CD4-positive, alpha-beta T cell treated with Interferon alpha-2 for 1 hour (primary cell): ENCODE measurements at regions not wholly inside any gene's neighbourhood (a gene's known extent, or its start where the extent isn't known, plus 50 kb on each side); places are given as distances from the start of the nearest gene placed in this dataset.
"Not testable (repeated sequence)": the region's sequence is repeated elsewhere in the genome, so short reads cannot be mapped to it uniquely, and the experiment has no call there.

Experiments
- DNase-seq, 2 donors: peaks; one replicate each; pipeline ENCODE4 v3.0.0-alpha.2; 2020 to 2022

- no peak for DNase-seq
These were observed 127.6 kb downstream of the XCL2 start for GRCh38 chr1:168416220-168416619.

DNA sequence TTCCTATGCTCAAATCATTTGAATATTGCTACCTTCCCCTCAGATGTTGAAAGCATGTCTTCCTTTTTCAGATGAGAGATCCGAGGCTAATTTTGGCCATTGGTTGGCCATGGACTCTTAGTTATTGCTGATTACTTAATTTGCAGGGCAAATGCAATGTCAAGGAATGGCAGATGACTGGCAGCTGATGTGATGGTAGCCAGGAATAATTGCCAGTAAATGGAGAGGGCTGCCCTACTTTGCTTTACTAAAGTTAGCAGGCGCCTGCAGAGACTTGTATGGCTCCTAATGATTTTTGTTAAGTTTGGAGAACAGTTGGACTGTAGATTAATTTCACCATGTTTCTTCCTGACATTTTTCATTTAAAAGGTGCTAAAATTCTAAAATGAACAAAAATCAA lies 128.9 kb downstream of the XCL2 start:
- no peak for DNase-seq

- peak; percentile 5 to 57 for DNase-seq
These were observed 129.8 kb downstream of the TBX19 start for GRCh38 chr1:168410464-168410863.

- DNase-seq = peak; percentile 11 to 69
These were observed 128.2 kb downstream of the TBX19 start for GRCh38 chr1:168408884-168409283.

- no peak for DNase-seq
These were observed 127.8 kb downstream of the TBX19 start for GRCh38 chr1:168408539-168408865.

DNA sequence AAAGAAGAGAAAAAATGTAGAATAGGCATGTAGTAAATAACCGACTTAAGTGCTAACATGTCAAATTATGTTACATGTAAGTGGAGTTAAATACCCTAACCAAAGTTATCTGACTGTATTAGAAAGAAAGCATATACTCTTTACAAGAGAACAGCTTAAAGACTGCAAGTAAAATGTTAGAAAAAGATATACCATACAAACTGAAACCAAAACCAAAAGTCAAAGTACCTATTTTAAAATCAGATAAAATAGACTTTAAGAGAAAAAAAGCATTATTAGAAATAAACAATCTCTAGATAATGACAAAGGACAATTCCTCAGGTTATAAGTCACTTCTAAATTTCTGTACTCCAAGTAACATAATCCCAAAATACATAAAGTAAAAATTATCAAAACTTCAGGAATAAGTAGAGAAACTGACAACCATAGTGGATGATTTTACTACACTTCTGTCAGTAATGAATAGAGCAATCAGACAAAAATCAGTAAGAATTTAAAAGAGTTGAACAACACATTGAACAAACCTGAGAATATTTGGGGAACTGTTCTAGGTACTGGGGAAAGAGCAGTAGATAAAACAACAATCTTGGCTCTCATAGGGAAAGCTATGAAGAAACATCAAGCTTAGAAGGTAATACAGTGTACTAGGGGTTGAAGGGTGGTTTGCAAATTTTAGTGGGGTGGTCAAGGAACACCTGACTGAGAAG lies 127.3 kb downstream of the TBX19 start:
- no peak for DNase-seq

DNA sequence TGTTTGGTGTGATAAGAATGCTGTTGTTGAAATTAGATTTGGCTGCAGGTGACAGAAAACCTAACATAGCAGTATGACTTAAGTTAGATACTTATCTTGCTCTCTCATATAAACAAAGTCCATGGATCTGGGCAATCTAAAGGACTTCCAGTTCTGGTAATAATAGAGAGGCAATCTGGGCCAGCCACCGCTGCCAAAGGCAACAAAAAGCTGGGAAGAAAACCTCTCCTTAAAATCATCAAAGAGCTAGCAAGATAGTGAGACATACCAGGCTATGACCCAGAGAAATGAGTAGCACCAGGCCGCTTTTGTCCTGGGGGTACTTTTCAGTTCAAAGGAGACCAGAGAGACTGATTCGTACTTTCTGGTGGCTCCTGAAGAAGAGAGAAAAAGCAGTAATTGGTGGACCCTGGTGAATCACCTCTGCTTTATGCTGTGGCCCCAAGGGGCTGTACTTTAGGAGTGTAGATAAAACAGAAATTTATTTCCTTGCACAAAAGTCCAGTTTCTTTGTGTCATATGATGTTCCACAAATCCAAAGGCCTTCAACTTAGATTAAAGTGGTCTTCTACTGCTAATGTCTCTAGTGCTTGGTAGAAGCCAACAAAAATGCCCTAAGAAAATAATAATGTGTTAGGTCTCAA lies 125.4 kb downstream of the TBX19 start:
- DNase-seq = no peak

GRCh38 chr1:168403140-168403539 lies 122.5 kb downstream of the TBX19 start:
- DNase-seq = no peak

- DNase-seq = not testable (repeated sequence)
These were observed 121.8 kb downstream of the TBX19 start for GRCh38 chr1:168402466-168402865.

DNA sequence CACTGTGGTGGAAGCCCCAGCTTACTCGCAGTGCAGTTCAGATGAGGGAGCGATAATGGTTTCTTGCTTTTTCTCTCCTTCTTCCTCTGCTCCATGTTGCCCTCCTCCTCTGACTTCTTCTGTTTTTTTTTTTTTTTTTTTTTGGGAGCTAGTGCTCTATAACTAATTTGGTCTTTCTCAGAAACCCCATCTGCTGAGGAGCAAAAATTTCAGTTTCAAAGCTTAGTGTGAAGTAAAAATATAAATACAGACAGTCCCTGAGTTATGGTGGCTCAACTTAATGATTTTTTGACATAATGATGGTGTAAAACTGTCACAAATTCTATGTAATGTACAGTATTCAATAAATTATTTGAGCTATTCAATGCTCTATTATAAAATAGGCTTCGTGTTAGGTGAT lies 120.7 kb downstream of the TBX19 start:
- DNase-seq = no peak

GRCh38 chr1:168400139-168400538 lies 119.5 kb downstream of the TBX19 start:
- DNase-seq = no peak

- no peak for DNase-seq
These were observed 117.1 kb downstream of the TBX19 start for GRCh38 chr1:168397806-168398205.

DNA sequence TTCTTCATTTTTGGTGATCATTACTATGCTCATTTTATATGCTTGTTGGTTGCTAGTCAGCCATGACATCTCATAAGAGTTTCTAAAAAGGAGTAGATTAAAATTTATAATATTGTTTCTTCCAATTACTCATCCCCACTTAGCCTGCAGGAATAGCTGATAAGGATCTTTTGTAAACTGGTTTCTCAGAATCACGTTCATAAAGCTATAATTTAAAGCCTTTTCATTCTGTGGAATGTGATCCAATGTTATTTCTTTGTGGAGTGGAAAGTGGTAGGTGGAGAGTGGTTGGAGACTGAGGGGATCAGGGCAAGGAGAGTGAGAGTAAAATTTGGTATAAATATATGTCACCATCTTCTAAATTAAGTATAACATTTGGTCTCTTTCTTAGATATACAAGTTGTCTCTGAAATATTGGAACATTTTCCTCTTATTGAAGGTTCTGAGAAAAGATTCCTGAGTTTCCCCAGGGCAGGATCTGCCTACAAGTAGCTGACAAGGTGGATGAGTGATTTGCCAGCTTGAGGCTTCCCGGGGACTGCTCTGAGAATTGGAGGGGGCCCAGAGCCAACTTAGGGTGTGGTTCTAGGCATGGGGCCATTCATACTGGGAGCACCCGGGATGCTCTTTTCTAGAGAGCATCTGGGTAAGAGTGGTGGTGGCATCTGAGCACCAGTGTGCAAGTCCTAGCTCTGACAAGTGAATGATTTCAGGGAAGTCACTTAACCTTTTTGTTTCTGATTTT lies 116.4 kb downstream of the TBX19 start:
- DNase-seq = no peak

DNA sequence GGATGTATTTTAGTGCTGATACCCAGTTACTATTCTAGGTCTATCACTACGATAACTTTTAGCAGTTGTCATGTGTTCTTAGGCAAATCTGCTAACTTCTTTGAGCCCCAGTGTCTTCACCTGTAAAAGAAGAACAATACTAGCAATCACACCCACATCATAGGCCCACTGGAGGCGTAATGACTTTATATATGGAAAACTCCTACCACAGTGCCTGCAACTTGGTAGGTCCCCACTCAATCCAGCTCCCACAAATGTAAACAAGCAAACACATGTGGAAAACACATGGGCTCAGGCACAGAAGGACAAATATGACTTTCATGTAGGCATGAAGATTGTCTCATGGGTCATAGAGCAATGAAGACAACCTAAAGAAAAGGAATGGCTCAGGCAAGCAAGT lies 115.8 kb downstream of the TBX19 start:
- no peak for DNase-seq

GRCh38 chr1:168394858-168395257 lies 114.2 kb downstream of the TBX19 start:
- DNase-seq = no peak

DNA sequence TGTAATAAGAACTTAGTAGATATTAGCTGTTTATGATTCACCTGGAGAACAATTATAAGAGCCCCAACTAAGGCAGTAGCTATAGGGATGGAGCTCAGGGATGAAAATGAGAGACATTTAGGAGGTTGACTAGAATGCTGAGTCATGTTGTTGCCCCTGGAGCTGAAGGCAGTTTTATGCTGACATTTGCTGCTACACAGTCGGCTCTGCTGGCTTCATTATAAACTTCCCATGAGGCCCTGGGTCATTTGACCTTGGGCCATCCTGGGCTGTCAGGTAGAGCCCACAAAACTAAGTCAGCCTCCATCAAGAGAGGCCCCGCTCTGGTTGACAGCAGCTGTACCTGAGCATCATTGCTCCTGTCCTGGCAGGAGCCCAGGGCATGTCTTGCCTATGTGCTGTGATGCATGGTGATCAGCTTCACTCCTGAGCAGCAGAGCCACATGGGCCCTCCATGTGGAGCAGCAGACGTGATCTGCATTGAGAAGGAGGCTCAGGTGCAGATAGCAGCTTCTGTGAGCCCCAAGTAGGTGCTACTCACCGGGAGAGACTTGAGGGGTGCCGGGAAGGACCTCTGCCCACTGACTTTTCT lies 112.4 kb downstream of the TBX19 start:
- no peak for DNase-seq

GRCh38 chr1:168391851-168392681 lies 111.4 kb downstream of the TBX19 start:
- DNase-seq = peak in 1 of 2 donors; percentile 38

- DNase-seq = no peak
These were observed 109.6 kb downstream of the TBX19 start for GRCh38 chr1:168390271-168390670.

GRCh38 chr1:168387781-168388760 lies 107.4 kb downstream of the TBX19 start:
- peak in 1 of 2 donors; percentile 34 for DNase-seq

- peak; percentile 71 to 80 for DNase-seq
These were observed 106.4 kb downstream of the TBX19 start for GRCh38 chr1:168386949-168387586.

- no peak for DNase-seq
These were observed 105.8 kb downstream of the TBX19 start for GRCh38 chr1:168386492-168386891.
